Activated CD4-positive, alpha-beta T cell treated with anti-CD3 and anti-CD28 coated beads, Interleukin-2, Interleukin-4, amounts not matched to agents 100 ng/mL and 50 ng/mL, durations not matched to agents 16 hours and 8 hours (primary cell): ENCODE measurements at regions not wholly inside any gene's neighbourhood (a gene's known extent, or its start where the extent isn't known, plus 50 kb on each side); places are given as distances from the start of the nearest gene placed in this dataset.
A peak's percentile ranks its signal among the peaks of the same experiment; 100 is the strongest.

Experiments used
- DNase-seq: peaks from one replicate; pipeline ENCODE4 v3.0.0-alpha.2; 2020; ENCODE audit warnings: low spot score

GRCh38 chr4:22949161-22949855 lies 256.6 kb downstream of the GBA3 start:
- DNase-seq, result no peak

GRCh38 chr4:22947851-22948250 lies 255.1 kb downstream of the GBA3 start:
- DNase-seq, result no peak

- no peak for DNase-seq
These were observed 250.3 kb downstream of the GBA3 start for GRCh38 chr4:22942920-22943559.

- no peak for DNase-seq
These were observed 249.1 kb downstream of the GBA3 start for GRCh38 chr4:22941688-22942375.

GRCh38 chr4:22932326-22932725 lies 239.6 kb downstream of the GBA3 start:
- no peak for DNase-seq

- DNase-seq, result no peak
These were observed 229.7 kb downstream of the GBA3 start for GRCh38 chr4:22922426-22922825.

- DNase-seq, result no peak
These were observed 229.2 kb downstream of the GBA3 start for GRCh38 chr4:22921936-22922335.

- DNase-seq, result no peak
These were observed 218.5 kb downstream of the GBA3 start for GRCh38 chr4:22911285-22911684.

GRCh38 chr4:22910200-22910599 lies 217.5 kb downstream of the GBA3 start:
- no peak for DNase-seq

GRCh38 chr4:22906045-22906444 lies 213.3 kb downstream of the GBA3 start:
- no peak for DNase-seq

- DNase-seq, result no peak
These were observed 211.2 kb downstream of the GBA3 start for GRCh38 chr4:22903913-22904312.

- DNase-seq, result no peak
These were observed 208.9 kb downstream of the GBA3 start for GRCh38 chr4:22901631-22902030.

GRCh38 chr4:22900876-22901275 lies 208.1 kb downstream of the GBA3 start:
- DNase-seq, result no peak

GRCh38 chr4:22897520-22898108 lies 204.9 kb downstream of the GBA3 start:
- DNase-seq, result peak; percentile 9

GRCh38 chr4:22895482-22895881 lies 202.7 kb downstream of the GBA3 start:
- no peak for DNase-seq

- no peak for DNase-seq
These were observed 191.4 kb downstream of the GBA3 start for GRCh38 chr4:22884157-22884556.

- no peak for DNase-seq
These were observed 188.7 kb downstream of the GBA3 start for GRCh38 chr4:22881411-22881810.

GRCh38 chr4:22877486-22878052 lies 184.8 kb downstream of the GBA3 start:
- DNase-seq, result no peak

GRCh38 chr4:22876270-22876669 lies 183.5 kb downstream of the GBA3 start:
- DNase-seq, result no peak

- no peak for DNase-seq
These were observed 183.0 kb downstream of the GBA3 start for GRCh38 chr4:22875587-22876257.

GRCh38 chr4:22874334-22874912 lies 181.7 kb downstream of the GBA3 start:
- no peak for DNase-seq

GRCh38 chr4:22873899-22874298 lies 181.2 kb downstream of the GBA3 start:
- no peak for DNase-seq
